H54 (cell line): ENCODE measurements at regions not wholly inside any gene's neighbourhood (a gene's known extent, or its start where the extent isn't known, plus 50 kb on each side); places are given as distances from the start of the nearest gene placed in this dataset.

Experiments used
- DNase-seq: peaks from one replicate; pipeline ENCODE4 v3.0.0; 2011; ENCODE audit warnings: low spot score, mixed read lengths; ENCODE audit not compliant: insufficient read length
- FAIRE-seq: peaks from 3 replicates; lab custom pipeline; 2011; peaks lifted over from hg19 to GRCh38; lab: Jason Lieb, UNC
- POLR2A ChIP-seq: IDR thresholded peaks from 2 replicates; pipeline ENCODE4 v1.6.1; 2011; ENCODE audit warnings: low read depth, mild to moderate bottlenecking, low read length

DNA sequence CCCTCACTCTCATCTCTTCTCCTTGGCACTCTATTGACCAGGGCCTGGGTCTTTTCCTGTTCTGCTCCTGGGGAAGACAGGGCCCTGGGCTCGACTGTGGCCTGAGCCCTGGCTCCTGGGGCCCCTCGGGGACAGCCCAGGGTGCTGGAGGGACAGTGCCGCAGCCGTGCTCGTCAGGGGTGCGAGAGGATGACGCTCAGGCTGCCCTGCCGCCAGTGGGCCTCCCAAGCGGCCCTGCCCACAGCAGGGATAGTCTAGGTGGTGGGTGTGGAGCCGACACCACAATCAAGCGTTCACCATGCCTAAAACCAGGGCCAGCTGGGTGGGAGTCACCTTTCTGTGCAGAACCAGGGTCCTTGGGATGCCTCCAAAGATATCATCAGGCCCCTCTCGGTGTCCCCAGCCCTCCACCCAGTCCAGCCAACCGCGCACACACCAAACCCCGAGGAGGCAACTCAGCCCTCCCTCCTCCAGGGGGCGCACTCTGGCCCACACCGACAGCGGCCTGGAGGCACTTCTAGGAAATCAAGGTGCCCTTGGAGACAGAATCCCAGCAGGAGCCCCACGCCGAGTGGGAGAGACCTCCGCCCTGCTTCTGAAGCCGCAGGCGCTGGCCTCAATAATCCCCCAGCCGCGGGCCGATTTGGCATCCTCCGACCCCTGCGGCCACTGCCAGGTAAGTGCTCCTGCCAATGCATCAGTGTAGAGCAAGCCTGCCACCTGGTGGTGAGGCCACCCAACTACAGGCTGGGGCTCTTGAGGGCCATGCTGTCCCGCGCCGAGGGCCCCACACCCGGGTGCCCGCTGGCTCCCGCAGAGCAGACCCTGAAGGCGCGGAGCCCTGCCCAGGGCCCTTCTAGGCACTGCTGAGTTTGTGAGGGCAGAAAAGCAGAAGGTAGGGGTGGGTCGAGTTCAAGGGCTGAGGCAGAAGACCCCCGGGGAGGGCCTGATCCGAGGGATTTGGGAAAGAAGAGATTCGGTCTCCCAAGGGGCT lies 496.4 kb downstream of the BUD13 start:
- FAIRE-seq (no peak), DNase-seq (peak; percentile 33)
- TF ChIP-seq POLR2A, result no peak

DNA sequence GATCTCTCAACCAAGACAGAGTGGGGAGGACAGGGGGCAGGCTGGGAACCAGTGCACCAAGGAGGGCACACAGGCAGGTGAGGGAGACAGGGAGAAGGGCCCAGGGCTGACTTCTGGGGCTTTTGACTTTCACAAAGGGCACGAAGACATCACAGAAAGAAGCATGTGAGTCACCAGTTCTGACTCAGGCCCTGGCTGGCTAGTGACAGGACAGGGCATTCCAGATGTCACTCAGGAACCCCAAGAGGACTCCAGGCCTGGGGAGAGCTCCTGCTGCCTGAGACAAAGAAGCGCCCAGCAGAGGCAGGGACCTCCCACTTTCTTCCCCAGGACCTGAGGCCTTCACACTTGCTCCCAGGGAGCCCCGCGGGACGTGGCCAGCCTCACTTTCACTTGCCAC lies 497.2 kb downstream of the BUD13 start:
- TF ChIP-seq POLR2A, result no peak
- FAIRE-seq (no peak), DNase-seq (peak; percentile 15)

DNA sequence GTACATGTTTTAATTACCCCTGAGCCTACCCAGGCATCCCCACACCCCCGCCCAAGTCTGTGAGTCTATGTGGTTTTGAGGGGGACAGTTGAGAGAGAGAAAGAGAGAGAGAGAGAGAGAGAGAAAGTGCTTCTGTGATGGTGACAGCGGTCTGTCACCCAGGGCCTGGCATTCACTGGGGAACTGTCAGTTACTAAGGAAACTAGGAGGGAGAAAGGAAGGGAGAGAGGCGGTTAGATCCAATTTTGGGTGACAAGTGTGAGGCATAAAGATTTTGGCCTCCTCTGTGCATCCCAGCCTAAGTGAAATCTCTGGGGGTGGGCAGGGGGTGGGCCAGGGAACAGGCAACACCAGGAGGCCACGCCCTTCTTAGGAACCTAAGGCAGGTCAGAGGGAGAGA lies 498.3 kb downstream of the BUD13 start:
- DNase-seq (no peak), FAIRE-seq (no peak)
- TF ChIP-seq POLR2A, result no peak

DNA sequence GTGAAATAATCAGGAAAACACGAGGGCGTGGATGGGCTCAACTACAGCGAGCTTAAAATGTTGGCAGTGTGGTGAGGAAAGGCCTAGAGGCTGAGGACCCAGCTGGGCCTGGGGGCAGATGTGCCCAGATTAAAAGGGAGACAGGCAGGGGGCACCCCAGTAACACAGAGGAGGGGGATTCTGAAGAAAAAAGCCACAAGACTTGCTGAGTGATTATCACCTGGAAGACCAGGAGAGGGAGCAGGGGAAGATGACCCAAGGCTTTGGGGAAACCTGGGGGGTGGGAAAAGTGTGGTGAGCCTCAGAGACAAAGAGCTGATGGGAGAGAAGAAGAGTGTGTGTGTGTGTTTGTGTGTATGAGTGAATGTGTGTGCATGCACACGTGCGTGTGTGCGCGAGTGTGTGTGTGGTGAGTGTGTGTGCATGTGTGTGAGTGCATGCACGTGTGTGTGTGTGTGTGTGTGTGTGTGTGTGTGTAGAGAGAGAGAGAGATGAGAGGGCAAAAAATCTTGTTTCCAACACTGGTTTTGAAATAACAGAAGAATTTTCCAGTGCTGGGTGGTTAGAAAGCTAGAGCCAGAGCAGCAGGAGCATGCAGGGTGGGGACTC lies 500.5 kb downstream of the BUD13 start:
- FAIRE-seq, result no peak
- DNase-seq, result no peak
- no peak for TF ChIP-seq POLR2A

DNA sequence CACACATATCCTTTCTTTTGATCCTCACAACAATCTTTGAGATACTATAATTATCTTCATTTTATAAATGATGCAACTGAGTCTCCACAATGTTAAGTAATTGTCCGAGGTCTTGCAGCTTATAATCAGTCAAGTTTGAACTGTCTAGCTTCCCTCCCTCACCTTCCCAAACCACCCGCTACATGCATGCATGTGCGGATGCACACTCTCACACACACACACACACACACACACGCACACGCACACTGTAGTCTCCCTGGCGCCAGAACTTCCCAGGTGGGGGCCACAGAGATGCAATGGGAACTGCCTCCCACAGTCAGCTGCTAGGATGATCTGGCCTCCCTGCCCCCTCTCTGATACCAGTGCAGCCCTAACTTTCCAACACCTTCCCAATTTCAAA lies 501.3 kb downstream of the BUD13 start:
- FAIRE-seq (no peak), DNase-seq (no peak)
- TF ChIP-seq POLR2A, result no peak

DNA sequence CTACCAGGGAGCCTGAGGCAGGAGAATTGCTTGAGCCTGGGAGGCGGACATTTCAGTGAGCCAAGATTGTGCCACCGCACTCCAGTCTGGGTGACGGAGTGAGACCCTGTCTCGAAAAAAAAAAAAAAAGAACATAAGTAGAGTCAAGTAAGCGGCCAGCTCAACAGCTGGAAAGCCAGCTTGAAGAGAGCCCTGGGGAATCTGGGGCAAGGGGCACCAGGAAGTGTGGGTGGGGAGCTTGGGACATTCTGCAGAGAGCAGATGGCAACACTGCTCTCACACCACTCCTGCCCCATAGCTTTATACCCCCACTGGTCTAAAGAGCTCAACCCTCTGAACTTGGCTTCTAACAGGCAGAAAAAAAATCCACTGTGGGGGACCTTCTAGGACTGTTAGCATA lies 505.6 kb downstream of the BUD13 start:
- no peak for TF ChIP-seq POLR2A
- FAIRE-seq, result no peak
- DNase-seq, result no peak

DNA sequence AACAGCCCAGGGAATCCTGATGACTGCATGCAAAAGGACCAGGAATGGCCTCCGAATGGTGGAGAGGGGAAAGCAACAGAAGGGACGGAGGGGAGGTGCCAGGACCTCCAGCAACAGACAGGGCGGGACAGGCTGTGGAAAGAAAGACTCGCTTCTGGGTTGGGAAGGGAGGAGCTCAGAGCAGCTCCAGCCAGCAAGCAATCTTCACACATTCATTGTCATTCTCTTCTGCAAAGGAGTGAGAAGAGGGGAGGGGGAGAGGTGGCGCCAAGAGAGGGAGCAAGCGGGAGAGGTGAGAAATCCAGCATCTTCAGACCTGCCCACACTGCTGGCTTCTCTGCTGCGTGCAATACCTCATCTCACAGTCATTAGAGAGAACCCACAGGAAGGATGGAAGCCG lies 509.0 kb downstream of the BUD13 start:
- DNase-seq, result no peak
- FAIRE-seq, result no peak
- no peak for TF ChIP-seq POLR2A

DNA sequence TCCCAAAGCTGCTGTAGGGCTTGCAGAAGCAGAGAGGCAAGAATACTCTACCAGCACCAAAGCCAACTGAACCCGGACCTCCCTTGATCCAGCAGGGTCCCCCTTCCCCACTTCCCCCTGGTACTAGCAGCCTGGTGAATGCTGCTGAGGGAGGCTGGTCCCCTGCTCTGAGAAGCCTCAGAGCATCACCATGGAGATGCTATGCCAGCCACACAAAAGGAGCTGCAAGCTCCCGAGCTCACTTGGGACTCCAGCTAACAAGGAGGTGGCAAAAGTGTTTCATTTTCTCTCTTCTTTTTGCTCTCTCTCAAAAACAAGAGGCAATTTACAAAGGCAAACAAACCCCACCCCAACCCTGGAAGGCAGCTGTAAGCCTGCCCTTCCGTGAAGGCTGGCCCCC lies 509.8 kb downstream of the BUD13 start:
- FAIRE-seq (no peak), DNase-seq (no peak)
- TF ChIP-seq POLR2A, result no peak

DNA sequence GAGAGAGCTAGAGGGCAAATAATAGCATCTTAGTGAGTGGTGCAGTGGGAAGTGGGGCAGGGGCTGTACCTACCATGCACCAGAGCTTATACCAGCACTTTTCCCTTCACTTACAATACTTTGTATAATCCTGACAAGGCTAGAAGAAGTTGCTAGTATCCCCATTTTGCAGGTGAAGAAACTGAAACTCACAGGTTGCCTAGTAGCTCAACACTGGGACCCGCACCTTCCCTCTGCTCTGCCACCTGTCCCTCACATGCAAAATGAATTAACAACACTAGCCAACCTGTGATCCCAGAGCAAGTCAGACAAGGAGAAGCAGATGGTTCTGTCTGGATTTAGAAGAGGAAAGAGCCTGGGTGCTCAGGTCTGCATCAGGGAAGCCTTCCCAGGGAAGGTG lies 510.4 kb downstream of the BUD13 start:
- no peak for DNase-seq
- FAIRE-seq, result no peak
- TF ChIP-seq POLR2A, result no peak

DNA sequence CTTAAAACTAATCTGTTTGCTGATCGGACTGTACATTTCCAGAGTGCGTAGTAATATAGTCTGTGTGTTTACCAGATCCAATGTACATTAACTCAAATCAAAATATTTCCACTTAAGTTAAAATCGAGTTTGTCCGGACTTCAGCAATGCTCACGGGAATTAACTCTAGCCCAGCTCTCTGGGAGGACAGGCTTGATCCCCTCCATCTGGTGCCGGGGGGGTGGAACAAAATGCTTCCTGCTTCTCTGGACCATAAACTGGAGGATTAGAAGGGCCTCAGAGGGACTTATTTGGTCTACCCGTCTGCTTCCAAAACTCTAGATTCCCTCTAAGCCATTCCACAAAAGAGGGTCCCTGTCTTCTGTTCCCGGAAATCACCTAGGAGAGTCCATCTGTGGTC lies 511.2 kb downstream of the BUD13 start:
- FAIRE-seq, result no peak
- no peak for TF ChIP-seq POLR2A
- no peak for DNase-seq

DNA sequence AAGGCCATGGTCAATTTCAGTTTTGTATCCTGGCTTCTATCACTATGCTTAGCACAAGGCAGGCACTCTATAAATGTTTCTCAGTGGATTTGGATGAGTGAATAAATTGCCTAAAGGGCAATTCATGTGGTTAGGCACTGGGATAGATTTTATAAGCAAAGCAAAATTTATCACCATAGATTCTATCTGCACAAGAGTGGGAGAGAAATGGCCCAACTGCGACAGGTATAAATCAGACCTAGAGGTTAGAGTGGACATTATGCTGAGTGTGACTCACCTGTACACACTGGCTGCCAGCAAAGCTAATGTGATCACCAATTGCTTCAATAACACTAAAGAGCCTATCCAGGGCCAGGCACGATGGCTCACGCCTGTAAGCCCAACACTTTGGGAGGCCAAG lies 514.0 kb downstream of the BUD13 start:
- DNase-seq, result no peak
- FAIRE-seq, result no peak
- TF ChIP-seq POLR2A, result no peak

DNA sequence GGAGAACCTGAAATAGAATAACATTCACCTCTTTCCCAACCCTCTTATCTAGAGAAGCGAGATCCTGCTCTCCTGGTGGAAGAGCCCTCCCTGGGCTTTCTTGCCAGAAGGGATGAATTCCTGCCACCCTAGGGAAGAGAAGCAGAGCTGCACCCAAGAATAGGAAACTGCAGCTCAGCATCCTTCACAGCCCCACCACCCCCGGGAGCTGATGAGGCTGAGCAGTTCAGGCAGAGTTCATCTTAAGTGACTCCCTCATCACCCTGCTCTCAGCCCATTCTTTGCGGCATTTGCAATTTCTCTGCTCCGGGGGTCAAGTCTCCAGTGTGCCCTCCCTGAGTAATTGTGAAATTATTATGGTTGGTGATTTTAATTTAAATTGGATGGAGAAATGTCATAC lies 514.9 kb downstream of the BUD13 start:
- no peak for TF ChIP-seq POLR2A
- DNase-seq (no peak), FAIRE-seq (no peak)

DNA sequence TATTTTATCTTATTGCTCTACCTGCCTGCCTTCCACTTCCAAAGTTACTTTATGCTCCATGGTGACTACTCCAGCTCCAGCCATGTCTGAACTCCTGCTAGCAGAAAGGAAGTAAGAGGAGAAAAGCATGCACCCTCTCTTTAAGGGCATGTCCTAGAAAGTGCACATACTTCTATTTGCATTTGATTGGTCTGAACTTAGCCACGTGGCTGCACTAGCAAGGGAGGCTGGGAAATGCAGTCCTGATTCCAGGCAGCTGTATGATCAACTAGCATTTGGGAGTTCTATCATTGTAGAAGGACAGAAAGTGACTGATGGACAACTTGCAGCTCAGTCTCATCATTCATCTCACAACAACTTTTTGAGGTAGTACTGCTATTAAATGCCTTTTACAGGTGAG lies 515.7 kb downstream of the BUD13 start:
- TF ChIP-seq POLR2A, result no peak

DNA sequence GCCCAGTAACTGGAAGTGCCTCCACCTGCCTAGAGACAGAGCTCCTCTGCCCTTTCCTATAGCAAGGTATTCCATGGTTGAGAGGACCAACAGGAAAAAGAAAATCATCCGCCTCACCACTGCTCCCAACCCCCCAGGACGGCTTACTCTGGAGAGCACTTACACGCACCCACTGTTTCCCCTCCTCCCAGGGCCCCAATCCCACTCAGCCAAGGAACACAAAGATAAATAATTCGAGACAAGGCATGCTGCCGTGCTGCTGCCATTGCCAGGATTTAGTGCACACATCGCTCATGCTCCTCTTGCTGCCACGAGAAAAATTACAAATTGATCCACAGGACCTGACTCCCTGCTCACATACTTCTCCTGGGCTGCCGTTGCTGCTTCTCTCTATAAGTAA lies 516.6 kb downstream of the BUD13 start:
- no peak for FAIRE-seq
- TF ChIP-seq POLR2A, result no peak

More for the DNA sequence above, 515.7 kb downstream of the BUD13 start:
- DNase-seq, result no peak
- no peak for FAIRE-seq

DNA sequence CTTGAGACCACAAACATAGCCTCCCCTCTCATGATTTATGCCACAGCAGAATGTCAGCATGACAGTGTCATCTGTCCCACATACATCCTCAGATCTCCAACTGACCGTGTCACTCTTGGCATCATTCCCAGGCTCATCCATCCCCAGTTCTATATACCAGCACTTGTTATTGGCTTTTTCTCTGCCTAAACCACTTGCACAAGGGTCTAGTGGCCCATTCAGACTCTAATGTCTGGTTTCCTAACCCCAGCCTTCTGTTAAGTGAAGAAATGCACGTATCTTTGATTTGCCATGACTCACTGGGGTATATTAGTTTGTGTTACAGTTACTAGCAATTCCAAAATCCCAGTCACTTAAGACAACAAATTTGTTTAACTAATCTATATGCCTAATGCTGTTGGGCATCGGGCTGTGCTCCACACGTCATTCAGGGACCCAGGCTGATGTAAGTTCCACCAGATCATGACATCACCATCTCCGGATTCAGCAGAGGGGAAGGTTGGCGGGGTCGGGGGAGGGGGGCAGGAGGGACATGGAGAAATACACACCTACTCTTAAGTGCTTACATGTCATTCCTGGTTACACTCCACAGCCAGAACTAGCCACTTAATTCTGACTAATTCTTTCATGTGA lies 517.4 kb downstream of the BUD13 start:
- FAIRE-seq, result no peak
- no peak for DNase-seq
- no peak for TF ChIP-seq POLR2A

More for the DNA sequence above, 516.6 kb downstream of the BUD13 start:
- DNase-seq, result no peak
